ENCODE measurements at regions not wholly inside any gene's neighbourhood (a gene's known extent, or its start where the extent isn't known, plus 50 kb on each side); places are given as distances from the start of the nearest gene placed in this dataset.

DNA sequence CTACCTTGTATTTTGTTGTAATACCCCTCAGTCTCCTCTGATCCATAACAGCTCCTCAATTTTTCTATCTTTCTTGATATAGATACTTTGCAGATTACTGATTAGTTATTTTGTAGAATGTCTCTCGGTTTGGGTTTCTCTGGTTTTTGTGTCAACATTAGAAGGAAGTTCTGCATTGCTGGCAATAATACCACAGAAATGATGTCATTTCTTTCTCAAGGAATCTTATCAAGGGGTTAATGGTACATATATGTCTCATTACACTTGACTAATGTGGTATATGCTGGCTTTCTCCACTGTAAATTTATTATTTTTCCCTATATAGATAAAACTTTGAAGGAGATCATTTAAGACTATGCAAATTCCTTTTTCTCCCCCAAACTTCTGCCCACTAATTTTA is 183.6 kb upstream of the DKK2 start:
- no peak for FAIRE-seq
- Histone ChIP-seq H3K4me3 (ENCODE audit: low read depth, low read length) (no peak overlapping the region), H3K27me3 (ENCODE audit: control insufficient read depth, insufficient read depth, low read length) (no peaks in the 10 kb centered on the region), H3K36me3 (ENCODE audit: control insufficient read depth, insufficient read depth, low read length) (no peaks in the 10 kb centered on the region)
- TF ChIP-seq CTCF (IDR thresholded peaks at IDR 0.05; ENCODE audit: insufficient read depth, low read length, severe bottlenecking) = no peak
- peak; percentile 70 for DNase-seq (ENCODE audit: low read depth)

GRCh38 chr4:107216379-107216778 is 180.3 kb upstream of the DKK2 start:
- DNase-seq (ENCODE audit: low read depth) (no peak), FAIRE-seq (no peak)
- TF ChIP-seq CTCF (IDR thresholded peaks at IDR 0.05; ENCODE audit: insufficient read depth, low read length, severe bottlenecking) = no peak
- H3K4me3 ChIP-seq (ENCODE audit: low read depth, low read length) = no peak overlapping the region
- no peaks in the 10 kb centered on the region for H3K36me3 ChIP-seq (ENCODE audit: control insufficient read depth, insufficient read depth, low read length)
- H3K27me3 ChIP-seq (ENCODE audit: control insufficient read depth, insufficient read depth, low read length) = no peaks in the 10 kb centered on the region

- no peaks in the 10 kb centered on the region for H3K27me3 ChIP-seq (ENCODE audit: control insufficient read depth, insufficient read depth, low read length)
- H3K4me3 ChIP-seq (ENCODE audit: low read depth, low read length) = no peak overlapping the region
- TF ChIP-seq CTCF (IDR thresholded peaks at IDR 0.05; ENCODE audit: insufficient read depth, low read length, severe bottlenecking) = no peak
- FAIRE-seq (no peak), DNase-seq (ENCODE audit: low read depth) (peak; percentile 5)
- no peaks in the 10 kb centered on the region for H3K36me3 ChIP-seq (ENCODE audit: control insufficient read depth, insufficient read depth, low read length)
Observed at GRCh38 chr4:107215222-107215621, 179.1 kb upstream of the DKK2 start.

- Histone ChIP-seq H3K27me3 (ENCODE audit: control insufficient read depth, insufficient read depth, low read length) (no peaks in the 10 kb centered on the region), H3K4me3 (ENCODE audit: low read depth, low read length) (no peak overlapping the region), H3K36me3 (ENCODE audit: control insufficient read depth, insufficient read depth, low read length) (no peaks in the 10 kb centered on the region)
- TF ChIP-seq CTCF (IDR thresholded peaks at IDR 0.05; ENCODE audit: insufficient read depth, low read length, severe bottlenecking) = no peak
- DNase-seq (ENCODE audit: low read depth) = no peak
- no peak for FAIRE-seq
Observed at GRCh38 chr4:107213880-107214279, 177.8 kb upstream of the DKK2 start.

GRCh38 chr4:107213410-107213809 is 177.3 kb upstream of the DKK2 start:
- no peak for TF ChIP-seq CTCF (IDR thresholded peaks at IDR 0.05; ENCODE audit: insufficient read depth, low read length, severe bottlenecking)
- DNase-seq (ENCODE audit: low read depth) (no peak), FAIRE-seq (no peak)
- Histone ChIP-seq H3K4me3 (ENCODE audit: low read depth, low read length) (no peak overlapping the region), H3K27me3 (ENCODE audit: control insufficient read depth, insufficient read depth, low read length) (no peaks in the 10 kb centered on the region), H3K36me3 (ENCODE audit: control insufficient read depth, insufficient read depth, low read length) (no peaks in the 10 kb centered on the region)

- DNase-seq (ENCODE audit: low read depth) (no peak), FAIRE-seq (no peak)
- Histone ChIP-seq H3K36me3 (ENCODE audit: control insufficient read depth, insufficient read depth, low read length) (no peaks in the 10 kb centered on the region), H3K27me3 (ENCODE audit: control insufficient read depth, insufficient read depth, low read length) (no peaks in the 10 kb centered on the region), H3K4me3 (ENCODE audit: low read depth, low read length) (no peak overlapping the region)
- no peak for TF ChIP-seq CTCF (IDR thresholded peaks at IDR 0.05; ENCODE audit: insufficient read depth, low read length, severe bottlenecking)
Observed at GRCh38 chr4:107212565-107212964, 176.5 kb upstream of the DKK2 start.
